ENCODE measurements at regions not wholly inside any gene's neighbourhood (a gene's known extent, or its start where the extent isn't known, plus 50 kb on each side); places are given as distances from the start of the nearest gene placed in this dataset.

GRCh38 chr10:121036431-121036830 is 185.3 kb downstream of the WDR11 start:
- no peak for DNase-seq

GRCh38 chr10:121041499-121041898 is 190.3 kb downstream of the WDR11 start:
- no peak for DNase-seq

- no peak for DNase-seq
Observed at GRCh38 chr10:121041906-121042305, 190.7 kb downstream of the WDR11 start.

GRCh38 chr10:121042342-121042741 is 191.2 kb downstream of the WDR11 start:
- DNase-seq, result no peak

- DNase-seq, result no peak
Observed at GRCh38 chr10:121043124-121043849, 192.1 kb downstream of the WDR11 start.

GRCh38 chr10:121048749-121049148 is 197.6 kb downstream of the WDR11 start:
- no peak for DNase-seq

- no peak for DNase-seq
Observed at GRCh38 chr10:121049489-121049888, 198.3 kb downstream of the WDR11 start.

GRCh38 chr10:121049923-121050322 is 198.8 kb downstream of the WDR11 start:
- no peak for DNase-seq

GRCh38 chr10:121051171-121051570 is 200.0 kb downstream of the WDR11 start:
- DNase-seq, result no peak

- DNase-seq, result no peak
Observed at GRCh38 chr10:121051696-121052279, 200.6 kb downstream of the WDR11 start.

GRCh38 chr10:121053151-121053550 is 202.0 kb downstream of the WDR11 start:
- DNase-seq, result no peak

- no peak for DNase-seq
Observed at GRCh38 chr10:121054874-121055273, 203.7 kb downstream of the WDR11 start.

GRCh38 chr10:121057269-121057668 is 206.1 kb downstream of the WDR11 start:
- no peak for DNase-seq

GRCh38 chr10:121058082-121058481 is 206.9 kb downstream of the WDR11 start:
- DNase-seq, result no peak

GRCh38 chr10:121059351-121059750 is 208.2 kb downstream of the WDR11 start:
- DNase-seq, result no peak

GRCh38 chr10:121062115-121062514 is 211.0 kb downstream of the WDR11 start:
- no peak for DNase-seq

GRCh38 chr10:121063744-121064143 is 212.6 kb downstream of the WDR11 start:
- DNase-seq, result no peak

- DNase-seq, result no peak
Observed at GRCh38 chr10:121064491-121064890, 213.3 kb downstream of the WDR11 start.

GRCh38 chr10:121065330-121065729 is 214.2 kb downstream of the WDR11 start:
- no peak for DNase-seq

- no peak for DNase-seq
Observed at GRCh38 chr10:121069061-121069850, 218.1 kb downstream of the WDR11 start.

- DNase-seq, result no peak
Observed at GRCh38 chr10:121070275-121071070, 219.3 kb downstream of the WDR11 start.

- no peak for DNase-seq
Observed at GRCh38 chr10:121071901-121072300, 220.7 kb downstream of the WDR11 start.

GRCh38 chr10:121073728-121074127 is 222.6 kb downstream of the WDR11 start:
- no peak for DNase-seq
